A673 (cell line): ENCODE measurements at regions not wholly inside any gene's neighbourhood (a gene's known extent, or its start where the extent isn't known, plus 50 kb on each side); places are given as distances from the start of the nearest gene placed in this dataset.

ENCODE experiments used
- BruUV-seq: library from RNA; stranded (reverse); fragments of 400-500 nt; replicated peaks from 2 replicates; lab custom pipeline; 2021; lab: Mats Ljungman, UMichigan
- CTCF ChIA-PET: fragments of 300-600 bp; sonication (Branson Sonifier 250); formaldehyde crosslinking; loops from one replicate; lab custom pipeline; 2022; ENCODE audit warnings: antibody characterized with exemption; lab: Charles Lee
- POLR2A ChIA-PET: fragments of 300-600 bp; sonication (Branson Sonifier 250); formaldehyde crosslinking; loops from one replicate; lab custom pipeline; 2022; ENCODE audit warnings: antibody characterized with exemption; ENCODE audit not compliant: low non-redundant PET; lab: Charles Lee
- DNase-seq: peaks from one replicate; pipeline ENCODE4 v3.0.0-alpha.2; 2015; ENCODE audit warnings: low spot score
- H3K27ac ChIP-seq: fragments of 200-600 bp; sonication (generic); 2 replicates; pipeline ENCODE4 v1.5.1; 2016; ENCODE audit warnings: mixed run types, low read depth, mild to moderate bottlenecking, mixed read lengths, antibody characterized with exemption, low read length; ENCODE audit not compliant: poor library complexity, severe bottlenecking
- H3K27me3 ChIP-seq: fragments of 200-600 bp; sonication (generic); replicated peaks from 2 replicates; pipeline ENCODE4 v1.6.1; 2017; ENCODE audit warnings: mixed run types, low read depth, mild to moderate bottlenecking, mixed read lengths, antibody characterized with exemption, low read length; ENCODE audit not compliant: insufficient read depth, poor library complexity
- H3K36me3 ChIP-seq: fragments of 200-600 bp; sonication (generic); 2 replicates; pipeline ENCODE4 v1.6.1; 2016; ENCODE audit warnings: mixed run types, mild to moderate bottlenecking, mixed read lengths, antibody characterized with exemption, low read length; ENCODE audit not compliant: insufficient read depth, poor library complexity, severe bottlenecking
- H3K4me1 ChIP-seq: fragments of 200-600 bp; sonication (generic); 2 replicates; pipeline ENCODE4 v1.6.1; 2017; ENCODE audit warnings: mixed run types, mild to moderate bottlenecking, mixed read lengths, antibody characterized with exemption, low read length; ENCODE audit not compliant: insufficient read depth, poor library complexity, severe bottlenecking
- H3K4me3 ChIP-seq: fragments of 200-600 bp; sonication (generic); 2 replicates; pipeline ENCODE4 v1.5.1; 2016; ENCODE audit warnings: low read depth, mixed run types, mild to moderate bottlenecking, mixed read lengths, low read length; ENCODE audit not compliant: poor library complexity, severe bottlenecking
- H3K9me3 ChIP-seq: fragments of 200-600 bp; sonication (generic); 2 replicates; pipeline ENCODE4 v1.6.1; 2016; ENCODE audit warnings: mixed run types, low read depth, mild to moderate bottlenecking, mixed read lengths, antibody characterized with exemption, low read length; ENCODE audit not compliant: poor library complexity, severe bottlenecking
- CTCF ChIP-seq: fragments of 300-800, 200-600 bp; sonication (generic); conservative IDR thresholded peaks from 2 replicates; pipeline ENCODE4 v1.5.1; 2017; ENCODE audit warnings: low read depth, mild to moderate bottlenecking, antibody characterized with exemption, low read length, moderate library complexity, mixed read lengths
- EZH2 ChIP-seq: fragments of 200-600 bp; sonication (generic); IDR thresholded peaks from 2 replicates; pipeline ENCODE4 v1.6.1; 2017; ENCODE audit warnings: borderline replicate concordance, low read depth, mild to moderate bottlenecking, mixed read lengths, antibody characterized with exemption, low read length; ENCODE audit not compliant: poor library complexity, severe bottlenecking
- intact Hi-C: fragments of 100-400 bp; cut with micrococcal nuclease; formaldehyde crosslinking; loops from one replicate; pipeline ENCODE4 v1.10.0; 2022; ENCODE audit not compliant: unreplicated experiment

GRCh38 chr13:70391678-70392077, 283.4 kb upstream of the KLHL1 start:
- TF ChIP-seq EZH2 (no peak), CTCF (no peak)
- H3K9me3 ChIP-seq = no peaks in the 10 kb centered on the region
- H3K27ac ChIP-seq = no peak overlapping the region
- no peaks in the 10 kb centered on the region for H3K27me3 ChIP-seq
- no peaks in the 10 kb centered on the region for H3K4me1 ChIP-seq
- ChIA-PET POLR2A (interaction anchor here (0.6 kb wide), 1 partner anchor 304 kb away, joined by 3 read pairs; no protein-coding TSS in a partner anchor), CTCF (no interaction called here)
- no peaks in the 10 kb centered on the region for H3K36me3 ChIP-seq
- DNase-seq = no peak
- no TSS peak for BruUV-seq
- no peak overlapping the region for H3K4me3 ChIP-seq
- intact Hi-C loops = no loop called here

DNA sequence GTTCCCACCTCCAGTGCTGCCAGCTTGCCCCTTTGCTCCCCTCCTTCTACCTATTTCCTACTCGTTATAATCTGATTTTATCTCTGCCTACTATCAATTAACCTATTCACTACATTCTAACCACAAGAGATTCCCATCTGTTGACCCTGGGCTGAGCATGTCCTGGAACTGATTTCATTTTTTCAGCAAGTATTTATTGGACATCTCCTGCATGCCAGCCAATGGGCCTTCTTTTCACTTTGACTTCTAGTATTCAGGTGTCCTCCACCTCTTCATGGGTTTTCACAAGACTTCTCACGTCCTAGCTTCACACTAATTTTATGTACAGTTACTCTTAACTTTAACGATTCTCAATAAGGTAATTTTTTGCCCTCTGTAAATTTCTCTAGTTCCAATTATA, 282.7 kb upstream of the KLHL1 start:
- Histone ChIP-seq H3K4me3 (no peak overlapping the region), H3K36me3 (no peaks in the 10 kb centered on the region), H3K9me3 (no peaks in the 10 kb centered on the region), H3K27me3 (no peaks in the 10 kb centered on the region), H3K4me1 (no peaks in the 10 kb centered on the region), H3K27ac (no peak overlapping the region)
- ChIA-PET CTCF (no interaction called here), POLR2A (no interaction called here)
- no peak for DNase-seq
- BruUV-seq = no TSS peak
- intact Hi-C loops = no loop called here
- TF ChIP-seq CTCF (no peak), EZH2 (no peak)

GRCh38 chr13:70390064-70390463, 281.8 kb upstream of the KLHL1 start:
- no peak overlapping the region for H3K27ac ChIP-seq
- ChIA-PET POLR2A (no interaction called here), CTCF (no interaction called here)
- intact Hi-C loops = no loop called here
- H3K27me3 ChIP-seq = no peaks in the 10 kb centered on the region
- no peak for TF ChIP-seq CTCF
- no peak for TF ChIP-seq EZH2
- H3K4me3 ChIP-seq = no peak overlapping the region
- H3K9me3 ChIP-seq = no peaks in the 10 kb centered on the region
- no peak for DNase-seq
- no TSS peak for BruUV-seq
- H3K36me3 ChIP-seq = no peaks in the 10 kb centered on the region
- no peaks in the 10 kb centered on the region for H3K4me1 ChIP-seq
